Mesendoderm (in vitro differentiated cells): ENCODE measurements at regions not wholly inside any gene's neighbourhood (a gene's known extent, or its start where the extent isn't known, plus 50 kb on each side); places are given as distances from the start of the nearest gene placed in this dataset.

Source experiments
- DNase-seq: peaks from one replicate; pipeline ENCODE4 v3.0.0; 2013
- H2AK5ac ChIP-seq: 2 replicates; pipeline ENCODE4 v1.6.1; 2013; ENCODE audit warnings: low read length, inconsistent platforms
- H2BK120ac ChIP-seq: 2 replicates; pipeline ENCODE4 v1.6.1; 2013; ENCODE audit warnings: low read depth, mild to moderate bottlenecking, low read length, moderate library complexity, mixed read lengths
- H2BK15ac ChIP-seq: replicated peaks from 2 replicates; pipeline ENCODE4 v1.6.1; 2013; ENCODE audit warnings: low read depth, mild to moderate bottlenecking, moderate library complexity
- H2BK5ac ChIP-seq: 2 replicates; pipeline ENCODE4 v1.6.1; 2013; ENCODE audit warnings: low read length, inconsistent platforms
- H3K18ac ChIP-seq: 2 replicates; pipeline ENCODE4 v1.6.1; 2013; ENCODE audit warnings: mild to moderate bottlenecking, low read length, mixed read lengths
- H3K23ac ChIP-seq: one replicate; pipeline ENCODE4 v1.6.1; 2013; ENCODE audit warnings: low read length
- H3K27ac ChIP-seq: 2 replicates; pipeline ENCODE4 v1.5.1; 2013; ENCODE audit warnings: low read depth, mild to moderate bottlenecking, inconsistent platforms, low read length, moderate library complexity
- H3K27me3 ChIP-seq: 2 replicates; pipeline ENCODE4 v1.6.1; 2013; ENCODE audit warnings: low read length, control low read depth, mild to moderate bottlenecking, inconsistent platforms; ENCODE audit not compliant: insufficient read depth, poor library complexity
- H3K36me3 ChIP-seq: 2 replicates; pipeline ENCODE4 v1.6.1; 2013; ENCODE audit warnings: low read length, inconsistent platforms; ENCODE audit not compliant: control insufficient read depth, insufficient read depth
- H3K4ac ChIP-seq: one replicate; pipeline ENCODE4 v1.6.1; 2013; ENCODE audit warnings: low read depth, mild to moderate bottlenecking, low read length, moderate library complexity
- H3K4me1 ChIP-seq: 2 replicates; pipeline ENCODE4 v1.6.1; 2013; ENCODE audit warnings: low read depth, low read length, inconsistent platforms; ENCODE audit not compliant: control insufficient read depth
- H3K4me2 ChIP-seq: 2 replicates; pipeline ENCODE4 v1.6.1; 2013; ENCODE audit warnings: low read length
- H3K4me3 ChIP-seq: 2 replicates; pipeline ENCODE4 v1.5.1; 2013; ENCODE audit warnings: mild to moderate bottlenecking, low read length
- H3K56ac ChIP-seq: one replicate; pipeline ENCODE4 v1.6.1; 2013; ENCODE audit warnings: low read length
- H3K79me1 ChIP-seq: 2 replicates; pipeline ENCODE4 v1.6.1; 2013; ENCODE audit warnings: low read length, inconsistent platforms
- H3K79me2 ChIP-seq: 2 replicates; pipeline ENCODE4 v1.6.1; 2013; ENCODE audit warnings: mild to moderate bottlenecking, low read length; ENCODE audit not compliant: control insufficient read depth, insufficient read depth
- H3K9ac ChIP-seq: 2 replicates; pipeline ENCODE4 v1.6.1; 2013; ENCODE audit warnings: low read length, inconsistent platforms
- H4K5ac ChIP-seq: one replicate; pipeline ENCODE4 v1.6.1; 2013; ENCODE audit warnings: low read length
- H4K8ac ChIP-seq: one replicate; pipeline ENCODE4 v1.6.1; 2013; ENCODE audit warnings: low read depth, mild to moderate bottlenecking, control low read depth, low read length, moderate library complexity
- WGBS: extraction: QIAGEN DNeasy Blood & Tissue Kit; methylation state at CpG from one replicate; pipeline ENCODE4 v1.1.7; 2013; ENCODE audit warnings: low lambda C conversion rate, missing lambda C conversion rate; ENCODE audit not compliant: insufficient coverage; ENCODE audit errors: extremely low coverage; 5-methylcytosine and 5-hydroxymethylcytosine counted together

DNA sequence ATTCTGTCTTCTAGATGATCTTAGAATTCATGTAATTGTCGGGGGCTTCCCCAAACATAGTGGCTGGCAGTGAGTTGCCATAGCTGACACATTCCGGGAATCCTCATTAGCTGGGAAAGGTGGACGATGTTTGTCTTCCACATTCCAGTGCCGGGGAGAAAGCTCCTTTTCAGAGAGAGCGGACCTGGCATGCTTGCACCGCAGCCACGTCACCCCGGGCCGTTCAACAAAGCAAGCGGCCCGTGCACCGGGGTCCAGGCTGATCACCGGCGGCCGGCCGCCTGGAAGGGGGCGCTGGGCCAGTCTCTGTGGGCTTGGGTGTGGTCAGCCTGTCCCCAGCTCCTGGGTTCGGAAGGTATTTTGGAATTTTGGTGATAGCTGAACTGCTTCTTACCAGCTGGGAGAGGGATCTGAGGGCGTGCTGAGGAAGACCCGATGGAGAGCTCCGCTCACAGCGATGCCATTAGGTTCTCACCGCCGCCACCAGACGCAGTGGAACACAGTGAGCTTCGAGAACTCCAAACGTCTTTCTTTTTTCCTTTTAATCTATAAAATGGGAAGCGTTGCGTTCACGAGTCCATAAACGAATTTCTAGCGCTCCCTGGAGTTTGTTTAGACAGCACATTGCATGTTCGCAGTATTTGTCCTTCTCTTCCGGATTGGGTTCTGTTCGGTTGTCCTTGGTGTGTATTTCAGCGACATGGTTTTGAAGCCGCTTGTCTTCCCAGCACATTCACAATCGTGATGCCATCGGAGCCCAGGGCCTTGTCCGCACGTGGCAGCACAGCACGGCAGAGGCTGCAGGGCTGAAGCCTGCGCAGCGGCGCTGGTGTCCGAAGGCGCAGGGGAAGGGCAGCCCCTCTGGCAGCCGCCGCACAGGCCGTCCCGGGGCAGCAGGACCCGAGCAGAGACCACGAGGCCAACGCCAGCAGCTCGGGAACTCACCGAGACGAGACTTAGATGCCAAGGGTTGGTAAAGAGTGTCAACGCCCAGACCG lies 557.6 kb downstream of the QKI start:
- Histone ChIP-seq H3K4me3 (no peak overlapping the region), H3K56ac (no peak overlapping the region), H3K36me3 (no peaks in the 10 kb centered on the region), H2BK5ac (no peak overlapping the region), H3K79me1 (no peaks in the 10 kb centered on the region), H3K79me2 (no peaks in the 10 kb centered on the region), H2BK15ac (no peak overlapping the region), H4K5ac (no peak overlapping the region), H4K8ac (no peak overlapping the region), H3K27ac (no peak overlapping the region), H3K4me1 (no peaks in the 10 kb centered on the region), H3K18ac (no peak overlapping the region), H3K27me3 (no peaks in the 10 kb centered on the region), H3K9ac (no peak overlapping the region), H3K23ac (no peak overlapping the region), H2AK5ac (no peak overlapping the region), H3K4ac (no peak overlapping the region), H2BK120ac (no peak overlapping the region), H3K4me2 (no peak overlapping the region)
- peak; percentile 28 for DNase-seq
- WGBS = no CpG with 5 or more reads among the region's 59 CpGs

DNA sequence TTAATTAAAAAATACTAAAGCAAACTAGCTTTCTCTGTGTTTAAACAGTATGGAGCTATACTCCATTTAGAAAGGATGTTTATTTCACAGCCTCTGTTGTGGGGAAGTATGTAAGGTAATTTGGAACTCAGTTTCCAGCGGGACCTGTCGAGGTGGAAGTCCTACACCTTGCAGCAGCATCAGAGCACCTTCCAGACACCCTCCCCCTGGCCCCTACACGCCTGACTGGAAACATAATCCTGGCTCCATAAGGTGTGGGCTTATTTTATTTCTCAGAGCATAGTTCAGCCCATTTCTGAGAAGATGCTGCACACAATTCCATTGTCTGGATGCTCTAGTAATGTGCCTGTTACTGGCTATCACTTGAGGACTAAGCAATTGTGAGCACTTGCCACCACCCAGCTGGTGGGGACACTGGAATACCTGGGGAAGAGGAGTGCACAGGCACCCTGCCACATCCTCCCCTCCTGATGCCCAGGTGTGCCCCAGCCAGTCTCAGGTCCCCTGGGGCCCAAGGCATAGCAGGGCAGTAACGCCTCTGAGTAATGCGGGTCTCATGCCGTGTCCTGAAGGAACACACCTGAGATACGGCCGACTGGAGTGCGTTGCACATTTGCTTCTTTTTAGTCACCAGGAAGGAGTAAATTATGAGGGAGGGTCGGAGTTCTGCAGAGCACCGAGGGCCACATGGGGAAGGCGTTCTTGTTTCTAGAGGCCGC lies 556.5 kb downstream of the QKI start:
- H2BK5ac ChIP-seq = no peak overlapping the region
- H3K4me1 ChIP-seq = no peaks in the 10 kb centered on the region
- H3K27me3 ChIP-seq = no peaks in the 10 kb centered on the region
- H3K56ac ChIP-seq = no peak overlapping the region
- H2BK15ac ChIP-seq = no peak overlapping the region
- H3K23ac ChIP-seq = no peak overlapping the region
- DNase-seq = no peak
- H3K79me1 ChIP-seq = no peaks in the 10 kb centered on the region
- no peaks in the 10 kb centered on the region for H3K79me2 ChIP-seq
- H3K4ac ChIP-seq = no peak overlapping the region
- no peak overlapping the region for H2AK5ac ChIP-seq
- H3K18ac ChIP-seq = no peak overlapping the region
- no peak overlapping the region for H3K4me3 ChIP-seq
- no peak overlapping the region for H3K27ac ChIP-seq
- H3K9ac ChIP-seq = no peak overlapping the region
- H3K36me3 ChIP-seq = no peaks in the 10 kb centered on the region
- WGBS = no CpG with 5 or more reads among the region's 13 CpGs
- no peak overlapping the region for H3K4me2 ChIP-seq
- no peak overlapping the region for H2BK120ac ChIP-seq
- no peak overlapping the region for H4K5ac ChIP-seq
- no peak overlapping the region for H4K8ac ChIP-seq

DNA sequence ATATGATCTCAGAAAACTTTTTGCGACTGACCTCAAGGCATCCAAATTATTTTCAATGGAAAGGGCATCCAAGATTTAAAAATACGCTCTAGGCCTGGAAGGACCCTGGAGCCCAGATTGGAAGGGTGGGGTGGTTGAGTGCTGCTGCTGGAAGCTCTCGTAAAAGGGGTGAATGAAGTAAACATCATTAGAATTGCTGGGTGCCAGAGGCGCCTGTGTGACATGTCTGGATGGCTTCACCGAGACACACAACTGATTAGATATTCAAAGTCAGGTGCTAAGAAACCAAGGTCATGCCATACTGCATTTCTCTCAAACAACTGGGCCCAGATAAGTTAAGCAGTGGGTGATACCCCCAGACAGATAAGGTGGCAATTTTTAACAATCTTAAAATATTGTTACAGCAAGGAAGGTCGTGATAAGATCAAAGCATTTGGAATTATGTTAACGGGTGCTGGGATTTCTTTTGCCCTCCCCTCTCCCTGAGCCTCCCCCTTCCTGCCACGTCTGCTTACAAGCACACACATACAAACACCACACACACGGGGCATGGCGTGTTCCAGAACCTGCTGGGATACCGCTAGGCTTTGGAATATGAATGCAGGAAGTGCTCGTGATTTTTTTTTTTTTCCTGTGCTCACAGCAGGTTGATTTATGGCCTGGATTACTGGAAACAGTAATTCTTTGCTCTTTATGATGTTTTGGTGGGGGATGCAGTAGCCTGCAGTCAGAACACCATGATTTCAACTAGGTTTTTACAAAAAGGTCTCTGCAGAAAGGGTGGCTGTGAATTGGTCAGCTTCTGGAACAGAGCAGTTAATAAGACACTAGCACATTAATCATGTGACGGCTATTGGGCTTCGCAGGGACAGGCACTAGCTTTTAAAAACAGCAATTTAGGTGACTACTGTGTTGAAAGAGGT lies 551.2 kb downstream of the QKI start:
- H3K4ac ChIP-seq = no peak overlapping the region
- H2BK120ac ChIP-seq = no peak overlapping the region
- no peak overlapping the region for H3K9ac ChIP-seq
- no peaks in the 10 kb centered on the region for H3K79me2 ChIP-seq
- H3K79me1 ChIP-seq = no peaks in the 10 kb centered on the region
- no peak overlapping the region for H4K8ac ChIP-seq
- H2AK5ac ChIP-seq = no peak overlapping the region
- no peak overlapping the region for H3K4me2 ChIP-seq
- H3K36me3 ChIP-seq = no peaks in the 10 kb centered on the region
- no peak overlapping the region for H2BK5ac ChIP-seq
- DNase-seq = peak; percentile 30
- H3K27me3 ChIP-seq = no peaks in the 10 kb centered on the region
- H3K4me1 ChIP-seq = no peaks in the 10 kb centered on the region
- no CpG with 5 or more reads among the region's 14 CpGs for WGBS
- no peak overlapping the region for H3K18ac ChIP-seq
- no peak overlapping the region for H3K23ac ChIP-seq
- H4K5ac ChIP-seq = no peak overlapping the region
- H2BK15ac ChIP-seq = no peak overlapping the region
- H3K56ac ChIP-seq = no peak overlapping the region
- H3K4me3 ChIP-seq = no peak overlapping the region
- no peak overlapping the region for H3K27ac ChIP-seq

DNA sequence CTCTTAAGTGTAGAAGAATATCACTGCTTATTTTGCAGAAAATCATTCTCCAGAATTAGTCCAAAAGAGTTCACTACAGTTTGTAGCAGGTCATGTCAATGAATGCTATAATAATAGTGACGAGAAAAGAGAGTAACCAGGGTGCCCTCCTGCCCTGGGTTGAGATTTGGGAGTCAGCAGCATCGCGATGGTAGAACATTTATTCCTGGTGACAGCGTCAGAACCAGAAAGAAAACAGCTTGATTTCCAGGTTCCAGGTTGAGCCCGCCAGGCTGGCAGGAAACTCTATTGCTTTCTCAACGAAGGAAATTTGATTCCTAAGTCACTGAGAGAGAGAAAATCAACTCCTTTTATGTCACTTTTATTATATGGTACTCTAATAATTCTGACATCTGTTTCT lies 550.3 kb downstream of the QKI start:
- WGBS = no CpG with 5 or more reads among the region's 6 CpGs
- no peak overlapping the region for H4K5ac ChIP-seq
- H2BK15ac ChIP-seq = no peak overlapping the region
- no peaks in the 10 kb centered on the region for H3K36me3 ChIP-seq
- no peak overlapping the region for H3K9ac ChIP-seq
- H3K4me3 ChIP-seq = no peak overlapping the region
- H4K8ac ChIP-seq = no peak overlapping the region
- H3K4me1 ChIP-seq = no peaks in the 10 kb centered on the region
- DNase-seq = no peak
- H3K56ac ChIP-seq = no peak overlapping the region
- H3K27me3 ChIP-seq = no peaks in the 10 kb centered on the region
- no peaks in the 10 kb centered on the region for H3K79me2 ChIP-seq
- no peak overlapping the region for H3K23ac ChIP-seq
- no peak overlapping the region for H3K27ac ChIP-seq
- no peak overlapping the region for H3K18ac ChIP-seq
- no peak overlapping the region for H2BK120ac ChIP-seq
- H3K4me2 ChIP-seq = no peak overlapping the region
- no peak overlapping the region for H2BK5ac ChIP-seq
- no peak overlapping the region for H3K4ac ChIP-seq
- H3K79me1 ChIP-seq = no peaks in the 10 kb centered on the region
- H2AK5ac ChIP-seq = no peak overlapping the region

DNA sequence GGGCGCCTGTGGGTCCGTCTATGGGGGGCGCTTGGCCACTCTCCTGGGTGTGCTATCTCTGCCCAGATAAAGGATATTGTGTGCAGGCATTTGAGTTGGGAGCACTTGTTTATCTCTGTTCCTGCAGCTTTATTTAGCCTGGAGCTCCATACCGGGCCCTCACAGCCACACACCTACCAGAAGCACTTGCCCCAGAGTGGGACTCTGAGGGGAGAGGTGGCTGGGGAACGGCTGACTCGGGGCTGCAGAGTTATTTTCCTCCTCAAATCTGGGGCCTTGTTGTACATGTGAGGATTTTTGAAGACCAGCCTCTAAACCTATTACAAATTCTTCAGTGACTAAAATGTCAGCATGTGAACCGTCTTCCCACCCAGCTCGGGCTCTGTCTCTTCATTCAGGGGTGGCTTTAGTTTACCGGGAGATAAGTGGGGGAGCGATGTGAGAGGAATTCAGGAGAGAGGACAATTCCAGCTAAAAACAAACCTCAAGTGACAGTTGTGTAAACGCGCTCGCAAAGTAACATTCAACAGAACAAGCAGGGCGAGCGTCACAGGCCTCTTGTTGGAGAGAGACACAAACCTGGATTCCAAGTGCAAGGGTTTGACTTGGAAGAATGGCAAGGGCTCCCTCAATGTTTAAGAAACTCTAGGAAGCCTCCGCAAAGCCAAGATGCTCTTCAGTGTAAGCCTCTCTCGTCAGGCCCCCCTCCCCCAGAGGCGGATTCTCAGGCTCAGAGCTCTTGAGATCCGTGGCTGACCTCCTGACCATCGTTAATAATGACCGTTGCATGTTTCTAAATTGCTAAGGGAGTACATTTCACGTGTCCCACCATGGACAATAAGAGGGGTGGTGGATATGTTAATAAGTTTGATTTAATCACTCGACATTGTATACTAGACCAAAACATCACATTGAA lies 548.9 kb downstream of the QKI start:
- no peaks in the 10 kb centered on the region for H3K79me2 ChIP-seq
- H3K4me3 ChIP-seq = no peak overlapping the region
- no peak overlapping the region for H2BK15ac ChIP-seq
- H3K9ac ChIP-seq = no peak overlapping the region
- no peak overlapping the region for H4K5ac ChIP-seq
- no peak overlapping the region for H3K56ac ChIP-seq
- no peak overlapping the region for H3K4me2 ChIP-seq
- H3K4me1 ChIP-seq = no peaks in the 10 kb centered on the region
- no peak overlapping the region for H2BK120ac ChIP-seq
- DNase-seq = no peak
- no peak overlapping the region for H2BK5ac ChIP-seq
- no peak overlapping the region for H2AK5ac ChIP-seq
- no peak overlapping the region for H3K27ac ChIP-seq
- H3K79me1 ChIP-seq = no peaks in the 10 kb centered on the region
- no peaks in the 10 kb centered on the region for H3K27me3 ChIP-seq
- H3K4ac ChIP-seq = no peak overlapping the region
- no peak overlapping the region for H3K18ac ChIP-seq
- no peak overlapping the region for H3K23ac ChIP-seq
- WGBS = no CpG with 5 or more reads among the region's 23 CpGs
- H4K8ac ChIP-seq = no peak overlapping the region
- H3K36me3 ChIP-seq = no peaks in the 10 kb centered on the region
